ENCODE measurements at regions not wholly inside any gene's neighbourhood (a gene's known extent, or its start where the extent isn't known, plus 50 kb on each side); places are given as distances from the start of the nearest gene placed in this dataset.

- TF ChIP-seq CHD7 (IDR thresholded peaks at IDR 0.05; ENCODE audit: insufficient replicate concordance, low read length): no peak
- no peak for TF ChIP-seq JUN (IDR thresholded peaks at IDR 0.05; ENCODE audit: low read depth, low read length)
- TF ChIP-seq SAP30 (IDR thresholded peaks at IDR 0.05; ENCODE audit: insufficient read depth, insufficient replicate concordance, low read length): no peak
- no peak for TF ChIP-seq SP4 (IDR thresholded peaks at IDR 0.05; ENCODE audit: low read length)
Measured at GRCh38 chr1:224542783-224543440, 73.2 kb upstream of the CNIH3 start (continued).

Data from H1 (cell line).